ENCODE measurements at regions not wholly inside any gene's neighbourhood (a gene's known extent, or its start where the extent isn't known, plus 50 kb on each side); places are given as distances from the start of the nearest gene placed in this dataset.

GRCh38 chr6:54719131-54719530, 127.4 kb upstream of the FAM83B start:
- no peaks in the 10 kb centered on the region for H3K9me3 Mint-ChIP-seq
- ATAC-seq (no peak), DNase-seq (ENCODE audit: low spot score) (no peak)
- H3K27me3 Mint-ChIP-seq = peaks cover 0 to 3% of the 10 kb centered on the region in 2 donors
- H3K27ac Mint-ChIP-seq = no peak overlapping the region
- no peaks in the 10 kb centered on the region for H3K4me1 Mint-ChIP-seq (ENCODE audit: low read depth in 2 of 2)
- no peak overlapping the region for H3K4me3 Mint-ChIP-seq
- H3K36me3 Mint-ChIP-seq = no peaks in the 10 kb centered on the region

- DNase-seq (ENCODE audit: low spot score) = no peak
- Mint-ChIP-seq H3K4me1 (ENCODE audit: low read depth in 2 of 2) (no peaks in the 10 kb centered on the region), H3K27ac (no peak overlapping the region), H3K27me3 (peaks cover 0 to 3% of the 10 kb centered on the region in 2 donors), H3K4me3 (no peak overlapping the region), H3K9me3 (no peaks in the 10 kb centered on the region), H3K36me3 (no peaks in the 10 kb centered on the region)
- ATAC-seq = no peak
These were observed 126.9 kb upstream of the FAM83B start for GRCh38 chr6:54719633-54720032.

DNA sequence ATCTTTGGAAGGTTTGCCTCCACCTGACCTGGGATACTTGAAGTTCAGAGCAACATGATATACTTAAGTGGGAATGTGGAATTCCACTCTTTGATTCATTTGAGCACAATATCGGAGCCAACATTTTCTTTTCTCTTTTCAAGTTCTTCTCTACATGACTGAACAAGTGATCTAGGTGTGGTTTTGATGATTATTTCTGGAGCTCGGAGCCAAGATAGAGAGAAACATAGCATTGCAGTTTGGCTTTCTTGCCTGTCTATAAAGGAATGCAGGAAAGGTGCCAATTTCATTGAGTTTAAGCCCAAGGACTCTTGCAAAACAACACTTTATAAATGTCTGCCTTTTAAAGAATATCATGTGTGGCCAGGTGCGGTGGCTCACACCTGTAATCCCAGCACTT, 124.2 kb upstream of the FAM83B start:
- no peak overlapping the region for H3K27ac Mint-ChIP-seq
- H3K27me3 Mint-ChIP-seq = peaks cover 0 to 3% of the 10 kb centered on the region in 2 donors
- DNase-seq (ENCODE audit: low spot score) = no peak
- H3K9me3 Mint-ChIP-seq = no peaks in the 10 kb centered on the region
- H3K4me3 Mint-ChIP-seq = no peak overlapping the region
- H3K36me3 Mint-ChIP-seq = no peaks in the 10 kb centered on the region
- ATAC-seq = no peak
- no peaks in the 10 kb centered on the region for H3K4me1 Mint-ChIP-seq (ENCODE audit: low read depth in 2 of 2)

DNA sequence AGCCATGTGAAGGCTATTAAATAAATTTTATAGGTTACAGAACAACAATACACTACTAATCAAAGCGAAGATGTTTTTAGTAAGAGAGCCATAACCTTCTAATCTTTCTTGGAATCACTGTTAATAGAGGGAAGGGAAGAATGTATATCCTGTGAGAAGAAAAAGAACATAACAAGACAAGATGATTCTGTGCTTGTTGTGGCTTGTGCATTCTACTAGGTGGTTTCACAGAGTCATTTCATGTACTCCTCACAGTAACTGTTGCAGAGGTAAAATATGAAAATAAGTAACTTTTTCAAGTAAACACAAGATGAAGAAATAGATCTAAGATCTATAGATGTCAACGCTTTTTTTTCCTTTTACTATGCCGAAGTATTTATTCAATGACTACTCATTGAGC, 116.9 kb upstream of the FAM83B start:
- H3K27me3 Mint-ChIP-seq = no peaks in the 10 kb centered on the region
- ATAC-seq = no peak
- H3K4me3 Mint-ChIP-seq = no peak overlapping the region
- DNase-seq (ENCODE audit: low spot score) = no peak
- H3K36me3 Mint-ChIP-seq = no peaks in the 10 kb centered on the region
- H3K9me3 Mint-ChIP-seq = peaks cover 7% of the 10 kb centered on the region
- no peak overlapping the region for H3K27ac Mint-ChIP-seq
- no peaks in the 10 kb centered on the region for H3K4me1 Mint-ChIP-seq (ENCODE audit: low read depth in 2 of 2)

GRCh38 chr6:54730767-54731630, 115.6 kb upstream of the FAM83B start:
- H3K27me3 Mint-ChIP-seq = no peaks in the 10 kb centered on the region
- H3K4me1 Mint-ChIP-seq (ENCODE audit: low read depth in 2 of 2) = no peaks in the 10 kb centered on the region
- DNase-seq (ENCODE audit: low spot score) (no peak), ATAC-seq (no peak)
- H3K4me3 Mint-ChIP-seq = no peak overlapping the region
- no peaks in the 10 kb centered on the region for H3K36me3 Mint-ChIP-seq
- peaks cover 7% of the 10 kb centered on the region for H3K9me3 Mint-ChIP-seq
- no peak overlapping the region for H3K27ac Mint-ChIP-seq

DNA sequence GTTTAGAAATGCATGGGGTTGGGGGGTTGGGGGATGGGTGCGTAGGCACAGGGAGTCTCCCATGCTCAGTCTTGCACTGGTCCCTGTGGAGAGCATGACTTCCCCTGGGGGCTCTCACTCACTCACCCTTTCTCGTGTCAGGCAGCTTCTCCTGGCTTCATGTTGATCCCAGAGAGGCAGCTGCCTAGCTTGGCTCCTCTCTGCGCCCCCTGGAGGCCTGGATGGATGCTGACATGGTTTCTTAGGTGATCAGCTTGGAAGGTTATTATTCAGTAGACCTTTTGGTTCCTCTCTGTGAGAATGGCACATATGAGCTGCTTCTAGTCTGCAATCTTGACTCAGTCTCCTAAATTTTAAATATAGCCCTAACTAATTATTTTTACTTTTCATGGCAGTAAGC, 109.3 kb upstream of the FAM83B start:
- no peak overlapping the region for H3K27ac Mint-ChIP-seq
- peak in 1 of 2 donors; percentile 13 for ATAC-seq
- no peaks in the 10 kb centered on the region for H3K27me3 Mint-ChIP-seq
- no peak overlapping the region for H3K4me3 Mint-ChIP-seq
- H3K9me3 Mint-ChIP-seq = peaks cover 7% of the 10 kb centered on the region
- no peak for DNase-seq (ENCODE audit: low spot score)
- H3K4me1 Mint-ChIP-seq (ENCODE audit: low read depth in 2 of 2) = no peaks in the 10 kb centered on the region
- H3K36me3 Mint-ChIP-seq = no peaks in the 10 kb centered on the region

DNA sequence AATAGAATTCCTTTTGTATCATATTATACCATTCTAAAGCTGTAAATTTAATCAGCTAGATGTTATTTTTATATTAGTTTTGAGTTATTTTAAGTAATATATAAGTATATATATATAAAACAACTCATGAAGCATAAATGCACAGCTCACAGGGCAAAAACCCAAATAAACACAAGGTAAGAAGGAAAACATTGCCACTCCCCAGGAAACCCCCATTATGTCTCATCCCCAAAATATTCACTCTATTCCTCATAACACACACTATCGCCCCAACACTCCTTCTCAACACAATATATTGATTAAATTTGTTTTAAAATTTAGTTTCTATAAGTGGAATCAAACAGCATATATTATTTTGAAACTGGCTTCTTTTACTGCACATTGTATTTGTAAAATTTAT, 98.6 kb upstream of the FAM83B start:
- no peak for ATAC-seq
- no peaks in the 10 kb centered on the region for H3K27me3 Mint-ChIP-seq
- peaks cover 24% of the 10 kb centered on the region for H3K9me3 Mint-ChIP-seq

DNA sequence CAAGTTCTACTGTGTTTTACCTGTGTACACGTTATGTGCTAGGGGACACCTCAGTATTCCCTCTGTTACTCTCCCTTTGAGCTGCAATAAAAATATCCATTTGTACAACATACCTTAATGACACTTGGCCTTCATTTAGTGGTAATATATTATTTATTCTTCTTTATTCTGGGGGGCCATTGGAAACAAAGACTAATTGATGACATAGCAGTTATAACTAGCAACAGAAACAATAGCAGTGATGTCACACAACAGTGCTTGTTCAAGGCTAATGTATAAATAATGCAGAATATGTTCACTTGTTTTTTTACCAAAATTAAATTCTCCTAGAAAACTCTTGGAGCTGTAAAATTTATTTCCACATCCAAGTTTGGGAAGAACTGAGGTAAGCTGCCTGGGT, 92.2 kb upstream of the FAM83B start:
- H3K27ac Mint-ChIP-seq = no peak overlapping the region
- H3K36me3 Mint-ChIP-seq = no peaks in the 10 kb centered on the region
- H3K27me3 Mint-ChIP-seq = no peaks in the 10 kb centered on the region
- ATAC-seq (no peak), DNase-seq (ENCODE audit: low spot score) (no peak)
- H3K9me3 Mint-ChIP-seq = peaks cover 6% of the 10 kb centered on the region
- H3K4me3 Mint-ChIP-seq = no peak overlapping the region
- no peaks in the 10 kb centered on the region for H3K4me1 Mint-ChIP-seq (ENCODE audit: low read depth in 2 of 2)

More for the DNA sequence above, 98.6 kb upstream of the FAM83B start:
- H3K4me1 Mint-ChIP-seq (ENCODE audit: low read depth in 2 of 2) = no peaks in the 10 kb centered on the region
- H3K27ac Mint-ChIP-seq = no peak overlapping the region
- H3K36me3 Mint-ChIP-seq = peaks cover 7% of the 10 kb centered on the region
- DNase-seq (ENCODE audit: low spot score) = no peak
- H3K4me3 Mint-ChIP-seq = no peak overlapping the region

GRCh38 chr6:54758340-54758739, 88.2 kb upstream of the FAM83B start:
- Mint-ChIP-seq H3K27me3 (no peaks in the 10 kb centered on the region), H3K27ac (no peak overlapping the region), H3K9me3 (peaks cover 3% of the 10 kb centered on the region), H3K4me1 (ENCODE audit: low read depth in 2 of 2) (no peaks in the 10 kb centered on the region), H3K36me3 (no peaks in the 10 kb centered on the region), H3K4me3 (no peak overlapping the region)
- no peak for ATAC-seq
- no peak for DNase-seq (ENCODE audit: low spot score)

DNA sequence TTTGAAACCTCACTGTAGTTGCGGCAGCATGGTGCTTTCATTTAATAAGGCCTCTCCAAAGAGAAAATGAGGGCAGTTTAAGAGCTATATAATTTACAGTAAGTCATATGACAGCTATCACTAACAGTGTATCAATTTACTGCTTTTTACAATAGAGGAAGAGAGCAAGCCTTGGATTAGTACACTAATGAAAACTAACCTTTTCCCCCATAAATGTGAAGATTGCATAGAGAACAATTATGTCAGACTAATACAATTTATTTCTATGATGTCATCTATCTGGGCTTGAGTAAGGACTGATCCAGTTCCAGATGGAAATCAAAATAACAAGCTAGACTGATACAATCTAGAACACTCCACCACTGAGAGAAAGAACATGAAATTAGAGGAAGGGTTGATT, 78.1 kb upstream of the FAM83B start:
- Mint-ChIP-seq H3K4me1 (ENCODE audit: low read depth in 2 of 2) (no peaks in the 10 kb centered on the region), H3K36me3 (no peaks in the 10 kb centered on the region), H3K27me3 (no peaks in the 10 kb centered on the region), H3K4me3 (no peak overlapping the region), H3K27ac (no peak overlapping the region), H3K9me3 (no peaks in the 10 kb centered on the region)
- ATAC-seq (no peak), DNase-seq (ENCODE audit: low spot score) (no peak)

GRCh38 chr6:54770328-54770727, 76.2 kb upstream of the FAM83B start:
- ATAC-seq (no peak), DNase-seq (ENCODE audit: low spot score) (no peak)
- Mint-ChIP-seq H3K36me3 (no peaks in the 10 kb centered on the region), H3K9me3 (no peaks in the 10 kb centered on the region), H3K4me1 (ENCODE audit: low read depth in 2 of 2) (no peaks in the 10 kb centered on the region), H3K4me3 (no peak overlapping the region), H3K27ac (no peak overlapping the region), H3K27me3 (no peaks in the 10 kb centered on the region)

DNA sequence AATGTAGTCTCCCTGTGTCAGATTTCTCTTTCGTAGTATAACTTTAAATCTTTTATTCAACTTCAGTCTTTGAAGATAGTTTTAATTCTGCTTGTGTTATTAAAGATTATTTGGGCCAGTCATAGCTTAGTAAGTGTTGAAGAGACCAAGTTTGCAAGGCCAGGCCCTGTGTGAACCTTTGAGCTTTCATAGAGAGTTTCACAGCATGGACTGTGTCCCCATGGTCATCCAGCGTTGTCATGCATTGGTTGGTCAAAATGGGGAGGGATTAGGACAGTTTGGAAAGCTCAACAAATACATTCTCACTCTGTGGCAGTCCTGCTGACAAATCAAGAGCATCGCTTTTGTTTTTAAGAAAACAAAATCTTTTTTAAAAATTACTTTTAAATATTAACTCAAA, 74.6 kb upstream of the FAM83B start:
- Mint-ChIP-seq H3K27ac (no peak overlapping the region), H3K4me3 (no peak overlapping the region), H3K36me3 (no peaks in the 10 kb centered on the region), H3K27me3 (no peaks in the 10 kb centered on the region), H3K4me1 (ENCODE audit: low read depth in 2 of 2) (no peaks in the 10 kb centered on the region), H3K9me3 (no peaks in the 10 kb centered on the region)
- DNase-seq (ENCODE audit: low spot score) = no peak
- no peak for ATAC-seq

GRCh38 chr6:54772610-54773009, 74.0 kb upstream of the FAM83B start:
- Mint-ChIP-seq H3K4me3 (no peak overlapping the region), H3K27ac (no peak overlapping the region), H3K27me3 (no peaks in the 10 kb centered on the region), H3K4me1 (ENCODE audit: low read depth in 2 of 2) (no peaks in the 10 kb centered on the region), H3K36me3 (no peaks in the 10 kb centered on the region), H3K9me3 (no peaks in the 10 kb centered on the region)
- no peak for ATAC-seq
- DNase-seq (ENCODE audit: low spot score) = no peak

- H3K4me3 Mint-ChIP-seq = no peak overlapping the region
- H3K36me3 Mint-ChIP-seq = no peaks in the 10 kb centered on the region
- no peaks in the 10 kb centered on the region for H3K9me3 Mint-ChIP-seq
- H3K4me1 Mint-ChIP-seq (ENCODE audit: low read depth in 2 of 2) = no peaks in the 10 kb centered on the region
- no peak overlapping the region for H3K27ac Mint-ChIP-seq
- DNase-seq (ENCODE audit: low spot score) = no peak
- no peaks in the 10 kb centered on the region for H3K27me3 Mint-ChIP-seq
- ATAC-seq = no peak
These were observed 71.0 kb upstream of the FAM83B start for GRCh38 chr6:54775576-54775975.

- H3K27me3 Mint-ChIP-seq = no peaks in the 10 kb centered on the region
- DNase-seq (ENCODE audit: low spot score) (no peak), ATAC-seq (no peak)
- H3K4me1 Mint-ChIP-seq (ENCODE audit: low read depth in 2 of 2) = no peaks in the 10 kb centered on the region
- no peak overlapping the region for H3K27ac Mint-ChIP-seq
- no peaks in the 10 kb centered on the region for H3K36me3 Mint-ChIP-seq
- H3K9me3 Mint-ChIP-seq = no peaks in the 10 kb centered on the region
- no peak overlapping the region for H3K4me3 Mint-ChIP-seq
These were observed 69.7 kb upstream of the FAM83B start for GRCh38 chr6:54776891-54777290.

All from natural killer cell treated with Interleukin-12 subunit alpha and Interleukin-12 subunit beta and Interleukin-15 and Interleukin-18, amount 100 ng/mL, for 72 hours (primary cell).